Upper lobe of left lung (tissue), 4 donors: ENCODE measurements at regions not wholly inside any gene's neighbourhood (a gene's known extent, or its start where the extent isn't known, plus 50 kb on each side); places are given as distances from the start of the nearest gene placed in this dataset.

ENCODE experiments used
- EP300 ChIP-seq, 4 donors: sonication (generic); formaldehyde crosslinking; IDR thresholded peaks; one replicate each; pipeline ENCODE4 v1.5.1; 2017; ENCODE audit warnings: antibody characterized with exemption in 4 of 4, control low read depth in 2 of 4
- POLR2A ChIP-seq, 4 donors: fragments of 450-650 bp; IDR thresholded peaks; one replicate each; pipeline ENCODE4 v1.5.1; 2016 to 2017; ENCODE audit warnings: antibody characterized with exemption in 4 of 4, mild to moderate bottlenecking in 2 of 4

DNA sequence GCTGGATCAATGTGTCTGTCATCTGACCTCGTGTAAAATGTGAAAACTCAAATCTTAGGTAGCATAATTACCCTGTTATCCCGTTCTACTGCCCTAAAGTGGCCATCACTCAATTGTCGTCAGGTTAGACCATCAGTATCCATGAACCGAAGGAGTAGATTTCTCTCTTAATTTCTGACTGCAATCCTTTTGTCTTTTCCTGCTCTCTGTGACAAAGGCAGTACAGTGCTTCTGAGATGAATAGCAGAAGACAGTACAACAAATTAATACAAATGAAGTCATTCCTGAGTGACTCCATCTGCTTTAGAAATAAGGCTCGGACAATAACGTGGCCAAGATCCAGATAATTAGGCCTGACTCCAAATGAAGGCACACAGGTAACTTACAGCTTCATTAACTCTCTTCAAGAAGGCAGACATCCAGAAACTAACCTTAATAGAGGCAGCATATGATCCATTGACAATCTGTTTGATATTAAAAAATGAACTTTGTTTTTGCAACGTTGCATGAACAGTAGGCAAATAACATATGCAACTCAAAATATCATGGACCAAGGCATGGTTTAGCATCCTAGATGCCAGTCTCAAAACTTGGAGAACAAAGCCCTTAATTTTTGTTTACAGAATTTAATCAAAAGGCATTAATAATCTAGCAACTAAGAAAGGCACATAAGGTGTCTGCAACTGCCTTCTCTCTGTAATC lies 96.7 kb upstream of the CDH20 start:
- TF ChIP-seq POLR2A (IDR thresholded peaks at IDR 0.05), result no peak
- TF ChIP-seq EP300 (IDR thresholded peaks at IDR 0.05), result no peak
